HG03432 (cell line): ENCODE measurements at regions not wholly inside any gene's neighbourhood (a gene's known extent, or its start where the extent isn't known, plus 50 kb on each side); places are given as distances from the start of the nearest gene placed in this dataset.

Experiments used
- ATAC-seq: cut with Tn5 transposase; IDR thresholded peaks from one replicate; pipeline ENCODE4 v1.9.1; 2021; ENCODE audit warnings: mild to moderate bottlenecking, moderate library complexity; ENCODE audit not compliant: unreplicated experiment

- ATAC-seq: no peak
These were observed 72.8 kb upstream of the CDH19 start for GRCh38 chr18:66676699-66677098.

- ATAC-seq: no peak
These were observed 70.4 kb upstream of the CDH19 start for GRCh38 chr18:66674286-66674685.

- no peak for ATAC-seq
These were observed 64.8 kb upstream of the CDH19 start for GRCh38 chr18:66668706-66669105.

GRCh38 chr18:66662632-66663031, 58.7 kb upstream of the CDH19 start:
- no peak for ATAC-seq

- no peak for ATAC-seq
These were observed 51.5 kb upstream of the CDH19 start for GRCh38 chr18:66655407-66655806.
